HS-5 (cell line): ENCODE measurements at regions not wholly inside any gene's neighbourhood (a gene's known extent, or its start where the extent isn't known, plus 50 kb on each side); places are given as distances from the start of the nearest gene placed in this dataset.
"Not testable (repeated sequence)": the region's sequence is repeated elsewhere in the genome, so short reads cannot be mapped to it uniquely, and the experiment has no call there.

Experiments used
- DNase-seq: peaks from one replicate; pipeline ENCODE4 v3.0.0-alpha.2; 2012; ENCODE audit warnings: low read depth

DNA sequence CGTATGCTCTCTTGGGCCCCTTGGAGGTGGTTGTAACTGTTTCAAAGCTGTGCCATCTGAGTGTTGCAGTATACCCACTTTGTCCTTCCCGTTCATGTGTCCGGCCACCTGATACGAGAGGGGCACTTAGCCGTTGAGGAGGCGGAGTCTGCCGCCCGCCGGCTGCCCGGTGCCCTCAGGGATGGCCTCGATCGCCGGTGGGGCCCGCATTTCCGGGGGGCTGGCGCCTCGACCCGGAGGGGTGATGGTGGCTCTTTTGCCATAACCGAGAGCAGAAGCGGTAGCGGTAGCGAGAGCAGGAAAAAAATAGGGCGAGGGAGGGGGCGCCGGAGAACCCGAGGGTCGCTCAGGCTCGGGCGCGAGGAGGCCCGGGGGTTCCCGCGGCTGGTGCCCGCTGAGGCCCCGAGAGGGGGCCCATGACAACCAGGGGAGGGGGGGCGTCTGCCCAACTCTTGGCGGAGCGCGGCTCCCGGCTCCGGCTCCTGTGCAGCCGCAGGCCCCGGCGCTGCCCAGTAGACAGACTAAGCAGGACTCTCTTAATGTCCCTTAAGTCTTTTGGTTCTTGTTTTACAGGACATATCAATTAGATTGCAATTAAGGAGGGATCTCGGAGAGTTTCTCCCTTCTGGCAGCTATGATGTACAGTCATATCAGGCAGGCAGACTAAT is 342.7 kb upstream of the SGCG start:
- no peak for DNase-seq

DNA sequence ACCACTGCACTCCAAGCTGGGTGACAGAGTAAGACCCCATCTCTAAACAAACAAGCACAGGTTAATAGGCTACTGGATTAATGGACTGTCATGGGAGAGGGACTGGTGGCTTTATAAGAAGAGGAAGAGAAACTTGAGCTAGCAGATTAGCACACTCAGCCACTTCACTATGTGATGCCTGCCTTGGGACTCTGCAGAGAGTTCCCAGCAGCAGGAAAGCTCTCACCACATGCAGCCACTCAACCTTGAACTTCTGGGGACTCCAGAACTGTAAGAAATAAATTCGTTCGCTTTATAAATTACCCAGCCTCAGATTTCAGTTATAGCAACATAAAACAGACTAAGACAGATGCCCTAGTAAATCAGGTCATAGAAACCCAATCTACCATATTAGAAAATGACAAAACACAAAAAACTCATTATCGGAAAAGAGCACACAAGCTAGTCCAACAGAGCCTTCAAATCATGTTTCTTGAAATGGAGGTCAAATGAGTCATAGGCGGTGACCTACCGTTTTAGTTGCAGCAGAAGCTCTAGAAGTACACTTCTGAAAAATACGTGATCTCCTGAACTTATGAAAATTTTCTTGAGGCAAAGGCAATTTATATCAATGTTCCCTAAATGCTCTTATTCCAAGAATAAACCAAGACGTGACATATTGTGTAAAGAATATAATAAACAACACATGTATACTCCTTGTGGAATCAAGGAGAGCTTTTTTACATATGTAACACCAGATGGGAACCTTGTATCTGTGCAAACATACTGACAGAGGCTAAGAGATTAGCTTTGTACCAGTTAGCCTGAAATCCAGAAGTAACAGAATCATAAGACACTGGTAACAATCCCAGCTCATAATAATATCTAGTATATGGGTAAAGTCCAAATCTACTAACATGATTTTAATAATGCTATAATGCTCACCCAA is 340.9 kb upstream of the SGCG start:
- no peak for DNase-seq

DNA sequence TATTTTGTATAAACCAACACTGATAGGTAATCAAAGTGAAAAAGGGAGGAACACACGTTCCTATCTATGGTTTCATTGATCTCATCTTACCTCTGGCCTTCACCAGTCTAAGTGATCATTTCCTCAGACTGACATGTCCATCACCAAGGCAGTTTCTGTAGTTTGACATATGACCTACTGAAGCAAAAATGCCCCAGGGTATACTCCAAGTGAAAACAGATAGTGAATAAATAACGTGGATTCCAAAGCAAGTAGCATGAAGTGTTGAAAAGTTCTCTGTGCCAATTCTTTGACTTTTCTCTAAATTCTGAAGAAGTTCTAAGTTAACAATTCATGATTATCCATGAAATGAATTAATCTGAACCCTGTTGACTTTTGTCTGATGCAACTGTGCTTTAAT is 334.2 kb upstream of the SGCG start:
- no peak for DNase-seq

DNA sequence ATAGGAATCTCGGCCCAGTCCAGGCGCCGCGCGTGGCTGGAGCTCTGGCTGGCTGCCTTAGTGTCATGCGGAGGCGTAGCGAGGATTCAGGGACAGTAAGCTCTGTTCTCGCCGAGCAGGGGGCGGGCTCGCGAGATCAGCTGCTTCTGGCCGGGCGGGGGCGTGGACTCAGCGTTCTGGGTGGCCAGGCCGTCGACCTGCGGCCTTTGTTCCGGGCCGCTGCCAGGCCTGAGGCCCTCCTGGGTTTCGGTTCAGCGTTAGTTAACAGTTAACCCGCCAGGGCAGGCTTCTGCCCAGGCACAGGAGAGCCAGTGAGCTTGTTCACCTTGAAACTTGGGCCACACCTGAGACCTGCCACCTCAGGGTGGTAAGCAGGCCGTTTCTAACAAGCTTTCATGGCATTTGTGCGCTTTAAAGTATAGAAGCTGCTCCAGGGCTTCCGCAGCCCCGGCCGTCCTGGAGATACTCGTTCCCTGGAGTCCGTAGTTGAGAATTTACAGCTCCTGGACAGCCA is 332.2 kb upstream of the SGCG start:
- no peak for DNase-seq

DNA sequence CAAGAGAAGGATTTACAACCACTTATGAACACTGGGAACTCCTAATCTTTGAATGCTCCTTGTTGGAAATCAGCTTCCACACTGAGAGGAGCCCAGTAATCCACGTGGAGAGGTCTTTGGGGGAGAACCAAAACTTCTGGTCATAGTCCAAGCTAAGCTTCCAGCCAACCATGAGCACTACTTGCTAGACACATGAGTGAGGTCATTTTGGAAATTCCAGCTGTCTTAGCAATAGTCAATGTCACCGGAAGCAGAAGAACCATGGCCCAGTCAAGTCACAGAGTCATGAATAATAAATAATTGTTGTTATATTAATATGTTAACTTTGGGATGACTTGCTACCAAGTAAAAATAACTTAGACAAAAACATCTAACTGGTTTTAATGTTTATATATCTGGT is 324.9 kb upstream of the SGCG start:
- DNase-seq, result no peak

DNA sequence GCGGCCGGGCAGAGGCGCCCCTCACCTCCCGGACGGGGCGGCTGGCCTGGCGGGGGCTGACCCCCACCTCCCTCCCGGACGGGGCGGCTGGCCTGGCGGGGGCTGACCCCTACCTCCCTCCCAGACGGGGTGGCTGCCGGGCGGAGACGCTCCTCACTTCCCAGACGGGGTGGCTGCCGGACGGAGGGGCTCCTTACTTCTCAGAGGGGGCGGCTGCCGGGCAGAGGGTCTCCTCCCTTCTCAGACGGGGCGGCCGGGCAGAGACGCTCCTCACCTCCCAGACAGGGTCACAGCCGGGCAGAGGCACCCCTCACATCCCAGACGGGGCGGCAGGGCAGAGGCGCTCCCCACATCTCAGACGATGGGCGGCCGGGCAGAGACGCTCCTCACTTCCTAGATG is 321.8 kb upstream of the SGCG start:
- DNase-seq, result not testable (repeated sequence)

DNA sequence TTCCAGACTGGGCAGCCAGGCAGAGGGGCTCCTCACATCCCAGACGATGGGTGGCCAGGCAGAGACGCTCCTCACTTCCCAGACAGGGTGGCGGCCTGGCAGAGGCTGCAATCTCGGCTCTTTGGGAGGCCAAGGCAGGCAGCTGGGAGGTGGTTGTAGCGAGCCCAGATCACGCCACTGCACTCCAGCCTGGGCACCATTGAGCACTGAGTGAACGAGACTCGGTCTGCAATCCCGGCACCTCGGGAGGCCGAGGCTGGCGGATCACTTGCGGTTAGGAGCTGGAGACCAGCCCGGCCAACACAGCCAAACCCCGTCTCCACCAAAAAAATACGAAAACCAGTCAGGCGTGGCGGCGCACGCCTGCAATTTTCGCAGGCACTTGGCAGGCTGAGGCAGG is 321.4 kb upstream of the SGCG start:
- DNase-seq, result not testable (repeated sequence)

DNA sequence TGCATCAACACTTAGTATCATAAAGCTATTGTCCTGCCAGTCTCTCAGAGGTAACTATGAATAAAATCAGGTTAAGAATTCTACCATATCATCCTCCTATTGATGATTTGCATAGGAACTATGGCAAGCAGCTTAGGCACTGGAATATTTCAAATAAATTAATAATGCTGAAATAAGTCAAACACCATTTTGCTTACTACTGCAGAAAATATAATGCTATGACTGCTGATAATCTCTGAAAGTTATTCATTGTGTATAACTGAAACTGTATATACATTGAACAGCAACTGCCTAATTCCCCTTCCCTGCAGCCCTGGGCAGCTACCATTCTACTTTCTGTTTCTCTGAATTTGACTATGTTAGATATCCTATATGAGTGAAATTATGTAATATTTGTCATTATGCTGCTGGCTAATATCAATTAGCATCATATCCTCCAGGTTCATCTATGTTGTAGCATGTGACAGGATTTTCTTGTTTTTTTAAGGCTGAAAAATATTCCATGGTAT is 318.8 kb upstream of the SGCG start:
- no peak for DNase-seq

DNA sequence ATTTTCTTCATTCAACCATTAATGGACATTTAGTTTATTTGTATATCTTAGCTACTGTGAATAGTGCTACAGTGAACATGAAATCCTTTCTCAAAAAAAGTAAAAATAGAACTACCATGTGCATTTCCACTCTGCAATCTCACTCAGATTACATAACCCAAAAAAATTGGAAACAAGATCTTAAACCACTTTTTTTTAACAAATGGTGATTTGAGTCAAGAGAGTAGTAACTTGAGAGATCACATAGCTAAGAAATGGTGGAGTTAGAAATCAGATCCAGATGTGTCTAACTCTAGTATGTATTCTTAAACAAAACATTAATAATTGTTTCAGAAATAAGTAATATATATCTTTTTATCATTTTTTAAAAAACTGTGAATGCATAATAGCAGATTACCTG is 318.3 kb upstream of the SGCG start:
- DNase-seq, result no peak

DNA sequence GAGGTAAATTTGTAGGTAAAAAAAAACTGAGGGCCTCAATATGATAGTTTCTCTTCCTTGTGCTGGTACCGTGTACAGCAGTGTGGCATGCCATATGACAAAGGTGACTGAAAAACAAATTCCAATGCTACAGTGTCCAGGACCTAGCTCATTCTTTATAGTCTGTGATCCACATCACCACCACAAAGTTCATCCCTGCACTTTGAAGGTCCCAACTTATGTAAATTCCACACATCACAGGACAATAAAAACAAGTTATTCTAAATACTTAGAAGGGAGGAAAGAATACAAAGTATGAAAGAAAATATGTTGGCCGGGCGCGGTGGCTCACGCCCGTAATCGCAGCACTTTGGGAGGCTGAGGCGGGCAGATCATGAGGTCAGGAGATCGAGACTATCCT is 314.6 kb upstream of the SGCG start:
- DNase-seq, result no peak

DNA sequence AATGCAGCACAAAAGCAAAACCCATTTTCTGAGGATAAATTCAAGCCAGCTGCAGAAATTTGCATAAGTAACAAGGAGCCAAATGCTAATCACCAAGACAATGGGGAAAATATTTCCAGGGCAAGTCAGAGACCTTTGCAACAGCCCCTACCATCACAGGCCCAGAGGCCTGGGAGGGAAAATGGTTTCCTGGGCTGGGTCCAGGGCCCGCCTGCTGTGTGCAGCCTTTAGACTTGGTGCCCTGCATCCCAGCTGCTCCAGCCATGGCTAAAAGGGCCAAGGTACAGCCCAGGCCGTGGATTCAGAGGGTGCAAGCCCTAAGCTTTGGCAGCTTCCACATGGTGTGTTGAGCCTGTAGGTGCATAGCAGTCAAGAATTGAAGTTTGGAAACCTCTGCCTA is 309.5 kb upstream of the SGCG start:
- no peak for DNase-seq

DNA sequence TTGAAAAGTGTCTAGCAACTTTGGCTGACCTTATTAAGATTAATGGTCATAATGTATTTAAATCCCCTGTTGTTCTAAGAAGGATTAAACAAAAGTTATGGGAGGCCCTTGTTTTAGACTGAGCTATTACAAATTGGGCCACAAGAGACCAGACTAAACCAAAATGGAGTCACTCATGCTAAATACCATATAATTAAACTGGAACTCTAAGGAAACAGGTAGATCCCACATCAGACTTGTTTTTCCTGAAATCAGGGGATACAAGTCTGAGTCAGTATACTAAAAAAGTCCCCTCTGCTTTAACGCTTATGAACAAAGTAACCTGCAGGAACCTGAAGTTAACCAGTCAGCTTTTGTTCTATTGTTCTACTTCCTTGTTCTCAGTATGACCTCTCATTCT is 305.9 kb upstream of the SGCG start:
- no peak for DNase-seq

DNA sequence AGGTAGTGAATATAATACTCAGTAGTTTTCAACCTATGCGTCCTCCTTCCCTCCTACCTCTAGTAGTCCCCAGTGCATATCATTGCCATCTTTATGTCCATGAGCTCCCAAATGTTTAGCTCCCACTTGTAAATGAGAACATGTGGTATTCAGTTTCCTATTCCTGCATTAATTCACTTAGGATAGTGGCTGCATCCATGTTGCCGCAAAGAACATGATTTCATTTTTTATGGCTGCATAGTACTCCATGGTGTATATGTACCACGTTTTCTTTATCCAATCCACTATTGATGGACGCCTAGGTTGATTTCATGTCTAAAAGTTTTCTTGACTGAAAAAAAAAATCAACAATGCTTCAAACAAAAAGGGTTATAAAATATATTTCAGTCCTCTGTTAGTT is 303.4 kb upstream of the SGCG start:
- DNase-seq, result no peak

DNA sequence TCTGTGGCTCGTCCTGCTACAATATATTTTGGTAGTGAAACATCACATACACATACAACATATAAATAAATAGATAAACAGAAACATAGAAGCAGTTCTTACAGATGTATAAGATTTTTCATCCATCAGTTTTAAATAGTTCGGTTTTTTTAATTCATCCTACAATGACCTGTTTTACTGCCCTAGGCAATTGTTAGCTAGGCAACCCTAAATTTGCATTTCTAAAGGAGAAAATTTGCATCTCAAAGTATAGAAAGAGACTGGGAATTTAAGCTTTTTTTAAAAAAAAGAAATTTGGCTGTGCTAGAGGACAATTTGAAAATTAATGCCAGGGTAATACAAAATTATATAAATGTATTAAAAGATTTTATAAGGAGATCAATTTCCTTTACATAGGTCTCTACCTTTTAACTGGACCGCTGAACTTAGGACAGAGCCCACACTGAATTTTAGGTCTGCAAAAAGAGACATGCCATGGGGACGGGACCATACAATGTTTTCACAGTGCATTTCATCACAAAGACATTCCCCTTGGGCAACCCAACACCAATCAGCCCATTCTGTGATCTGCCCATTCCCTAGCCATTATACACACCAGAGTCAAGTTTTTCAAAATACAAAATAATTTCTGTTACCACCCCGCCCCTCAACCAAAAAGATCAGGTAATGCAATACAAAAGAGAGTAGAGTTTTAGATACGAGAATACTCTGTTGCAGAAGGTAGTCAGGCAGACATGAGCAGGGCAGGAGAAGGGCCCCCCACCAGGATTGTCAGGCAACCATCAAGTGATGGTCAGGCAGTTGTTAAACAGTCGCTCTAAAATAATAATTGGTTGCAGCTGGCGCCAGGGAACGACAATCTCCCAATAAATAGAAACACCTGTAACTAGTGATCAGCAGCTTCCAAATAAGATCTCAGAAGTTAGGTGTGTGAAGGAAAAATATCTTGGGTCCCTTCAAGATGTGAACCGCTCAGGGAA is 299.7 kb upstream of the SGCG start:
- no peak for DNase-seq

DNA sequence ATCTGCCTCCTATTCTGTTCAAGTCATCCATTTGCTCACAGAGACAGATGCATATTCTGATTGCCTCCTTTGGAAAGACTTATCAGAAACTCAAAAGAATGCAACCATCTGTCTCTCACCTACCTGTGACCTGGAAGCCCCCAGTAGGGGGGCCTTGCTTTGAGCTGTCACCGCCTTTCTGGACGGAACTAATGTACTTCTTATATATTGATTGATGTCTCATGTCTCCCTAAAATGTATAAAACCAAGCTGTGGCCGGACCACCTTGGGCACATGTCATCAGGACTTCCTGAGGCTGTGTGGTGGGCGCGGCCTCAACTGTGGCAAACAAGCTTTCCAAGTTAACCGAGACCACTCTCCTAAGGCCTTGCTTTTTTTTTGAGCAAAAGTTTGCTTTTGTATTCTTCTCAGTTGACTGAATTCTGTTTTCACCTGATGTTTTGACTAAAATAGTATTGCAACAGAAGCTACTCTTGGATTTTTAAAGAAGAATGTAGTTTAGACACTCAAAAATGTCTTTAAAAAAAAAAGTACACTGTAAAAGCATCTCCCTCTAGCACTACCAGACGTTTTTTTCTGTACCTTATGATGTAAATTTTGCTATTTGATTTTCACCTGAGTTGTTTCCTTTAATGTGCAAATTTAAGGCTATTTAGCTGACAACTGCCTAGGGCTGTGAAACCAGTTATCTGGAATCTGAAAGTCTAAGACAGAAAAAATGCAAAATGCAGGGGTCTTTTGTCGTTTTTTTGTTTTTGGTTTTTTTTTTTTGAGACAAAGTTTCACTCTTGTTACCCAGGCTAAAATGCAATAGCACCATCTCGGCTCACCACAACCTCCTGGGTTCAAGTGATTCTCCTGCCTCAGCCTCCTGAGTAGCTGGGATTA is 298.8 kb upstream of the SGCG start:
- not testable (repeated sequence) for DNase-seq

DNA sequence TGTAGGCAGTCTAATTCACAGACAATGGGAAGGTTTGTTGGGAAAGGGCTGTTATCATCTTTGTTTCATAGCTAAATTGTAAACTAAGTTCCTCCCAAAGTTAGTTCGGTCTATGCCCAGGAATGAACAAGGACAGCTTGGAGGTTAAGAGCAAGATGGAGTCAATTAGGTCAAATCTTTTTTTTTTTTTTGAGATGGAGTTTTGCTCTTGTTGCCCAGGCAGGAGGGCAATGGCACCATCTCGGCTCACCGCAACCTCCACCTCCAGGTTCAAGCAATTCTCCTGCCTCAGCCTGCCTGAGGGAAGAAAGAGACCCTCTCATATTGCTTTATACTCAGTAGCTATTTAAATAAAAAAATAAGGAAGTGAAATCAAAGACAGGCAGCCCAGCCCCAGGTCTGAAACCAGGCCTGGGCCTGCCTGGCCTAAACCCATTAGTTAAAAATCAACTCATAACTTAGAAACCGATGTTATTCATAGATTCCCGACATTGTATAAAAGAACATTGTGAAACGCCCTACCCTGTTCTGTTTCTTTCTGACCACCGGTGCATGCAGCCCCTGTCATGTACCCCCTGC is 297.4 kb upstream of the SGCG start:
- no peak for DNase-seq

DNA sequence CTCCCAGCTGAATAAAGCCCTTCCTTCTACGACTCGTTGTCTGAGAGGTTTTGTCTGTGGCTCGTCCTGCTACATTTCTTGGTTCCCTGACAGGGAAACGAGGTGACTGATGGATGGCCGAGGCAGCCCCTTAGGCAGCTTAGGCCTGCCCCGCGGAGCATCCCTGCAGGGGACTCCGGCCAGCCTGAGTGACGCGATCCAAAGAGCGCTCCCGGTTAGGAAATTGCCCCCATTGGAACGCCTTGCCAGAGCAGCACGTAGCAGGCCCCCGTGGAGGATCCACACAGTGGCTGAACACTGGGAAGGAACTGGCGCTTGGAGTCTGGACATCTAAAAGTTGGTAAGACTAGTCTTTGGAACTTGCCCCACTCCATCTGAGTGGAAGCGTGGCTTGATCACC is 296.8 kb upstream of the SGCG start:
- no peak for DNase-seq

DNA sequence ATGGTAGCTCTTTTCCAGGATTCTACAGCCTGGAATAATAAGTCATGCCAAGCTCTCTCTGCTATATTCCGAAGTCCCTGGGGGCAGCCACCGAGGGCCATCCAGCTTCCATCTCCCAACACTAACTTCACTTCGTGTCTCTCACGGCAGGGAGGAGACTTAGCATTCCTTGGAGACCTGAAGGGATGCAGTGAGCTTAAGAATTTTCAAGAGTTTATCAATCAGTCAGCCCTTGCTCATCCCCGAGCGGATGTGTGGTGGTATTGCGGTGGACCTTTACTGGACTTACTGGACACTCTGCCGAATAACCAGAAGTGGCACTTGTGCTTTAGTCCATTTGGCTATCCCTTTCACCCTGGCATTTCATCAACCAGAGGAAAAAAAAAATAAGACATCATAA is 294.7 kb upstream of the SGCG start:
- DNase-seq, result not testable (repeated sequence)

DNA sequence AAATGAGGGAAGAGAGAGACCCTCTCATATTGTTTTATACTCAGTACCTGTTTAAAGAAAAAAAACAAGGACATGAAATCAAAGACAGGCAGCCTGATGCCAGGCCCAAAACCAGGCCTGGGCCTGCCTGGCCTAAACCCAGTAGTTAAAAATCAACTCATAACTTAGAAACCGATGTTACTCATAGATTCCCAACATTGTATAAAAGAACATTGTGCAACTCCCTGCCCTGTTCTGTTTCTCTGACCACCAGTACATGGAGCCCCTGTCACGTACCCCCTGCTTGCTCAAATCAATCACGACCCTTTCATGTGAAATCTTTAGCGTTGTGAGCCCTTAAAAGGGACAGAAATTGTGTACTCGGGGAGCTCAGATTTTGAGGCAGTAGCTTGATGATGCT is 291.4 kb upstream of the SGCG start:
- DNase-seq, result not testable (repeated sequence)

DNA sequence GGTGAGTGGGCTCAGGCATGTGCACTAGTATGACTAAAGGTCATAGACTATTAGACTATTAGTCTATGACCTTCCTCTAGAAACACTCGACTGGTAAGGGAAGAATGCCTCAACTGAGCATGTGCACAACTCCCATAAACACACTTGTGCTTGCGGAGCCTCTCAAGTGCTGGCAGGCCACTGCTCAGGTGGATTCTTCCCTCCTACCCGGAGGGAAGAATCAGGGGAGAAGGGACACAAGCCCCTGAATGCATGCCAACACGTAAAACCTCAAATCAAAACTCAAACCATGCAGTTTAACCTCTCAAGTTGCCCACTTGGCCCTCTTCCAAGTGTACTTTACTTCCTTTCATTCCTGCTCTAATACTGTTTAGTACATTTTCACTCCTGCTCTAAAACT is 287.6 kb upstream of the SGCG start:
- DNase-seq, result no peak

DNA sequence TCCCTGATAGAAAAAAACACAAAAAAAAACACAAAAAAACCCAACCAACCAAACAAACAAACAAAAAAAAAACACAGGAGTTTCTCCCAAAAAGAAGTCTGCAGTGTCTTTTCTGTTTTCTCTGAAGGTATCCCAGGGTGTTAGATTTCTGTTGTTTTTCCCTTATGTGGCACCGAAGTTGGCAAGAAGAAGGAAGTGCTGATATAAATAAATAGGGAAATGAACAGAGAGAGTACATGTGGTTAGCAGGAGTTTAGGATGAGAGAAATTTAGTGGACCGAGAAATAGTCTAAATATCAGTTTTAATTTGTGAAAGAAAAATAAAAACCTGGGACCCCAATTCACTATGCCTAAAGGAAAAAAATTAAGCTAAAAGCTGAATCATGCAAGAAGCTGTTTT is 287.0 kb upstream of the SGCG start:
- DNase-seq, result no peak
